Heart left ventricle (tissue), 13 donors: ENCODE measurements at regions not wholly inside any gene's neighbourhood (a gene's known extent, or its start where the extent isn't known, plus 50 kb on each side); places are given as distances from the start of the nearest gene placed in this dataset.

Experiments used
- CTCF ChIP-seq, 12 donors: fragments of 200-600 bp; sonication (generic) in 4 of 12; IDR thresholded peaks; one replicate each; pipeline versions ENCODE4 v1.5.0 to v1.8.0; 2018 to 2022; ENCODE audit warnings: antibody characterized with exemption in 12 of 12, mild to moderate bottlenecking in 5 of 12
- POLR2A ChIP-seq, 2 donors: fragments of 450-650 bp; IDR thresholded peaks; one replicate each; pipeline ENCODE4 v1.6.1; 2017; ENCODE audit warnings: antibody characterized with exemption in 2 of 2, mild to moderate bottlenecking in 2 of 2, moderate library complexity in 2 of 2
- donor health status: ischemic (EF 13 %, LVEDD 7.1; RV severe dilation, severe dysfunction).
- donor health status: DM: no; HTN: yes; CAD: no.
- donor health status: DM: no; HTN: no; CAD: no.
- donor health status: ischemic (EF 25% LVEDD 6.9; RV normal size, moderate dysfunction).
- donor health status: ischemic (EF 25% LVEDD 5.7; RV mildly dilated, moderate dysfunction).
- donor health status: ischemic (EF 35%, LVEDD 5.7; RV mildly dilated, moderate dysfunction).
- donor health status: nonischemic (EF 11% LVEDD 7.7; RV severe dilation, severe dysfunction).
- donor health status: DM: yes; HTN: yes; CAD: no.
- donor health status: PGD.
- donor health status: ischemic (EF 29% LVEDD 5.4; RV normal size, mild dysfunction).
- donor health status: nonischemic (EF 23%, LVEDD 6.1; RV moderate dilation, normal function).

- TF ChIP-seq CTCF (IDR thresholded peaks at IDR 0.05) (no peak), POLR2A (IDR thresholded peaks at IDR 0.05) (no peak)
Observed at GRCh38 chr3:102346897-102347296, 87.9 kb upstream of the ZPLD1 start.
